Naive B cell (primary cell): ENCODE measurements at regions not wholly inside any gene's neighbourhood (a gene's known extent, or its start where the extent isn't known, plus 50 kb on each side); places are given as distances from the start of the nearest gene placed in this dataset.
A peak's percentile ranks its signal among the peaks of the same experiment; 100 is the strongest.

Experiments used
- ATAC-seq, 2 donors: fragments of 150-1000 bp; cut with Tn5 transposase; 2 replicates each; pipeline ENCODE4 v1.10.0; 2021; ENCODE audit warnings: low read depth in 2 of 2, mild to moderate bottlenecking in 2 of 2, moderate library complexity in 2 of 2
- DNase-seq: peaks from one replicate; pipeline ENCODE4 v3.0.0; 2022
- H3K27ac Mint-ChIP-seq, 6 donors: one replicate each; pipeline ENCODE4 v1.8.0; 2020 to 2022; ENCODE audit warnings: mild to moderate bottlenecking in 6 of 6, mixed read lengths in 6 of 6, moderate library complexity in 5 of 6, inconsistent platforms in 2 of 6
- H3K27me3 Mint-ChIP-seq, 3 donors: one replicate each; pipeline ENCODE4 v1.8.0; 2021 to 2022; ENCODE audit warnings: mixed read lengths in 3 of 3, mild to moderate bottlenecking in 1 of 3
- H3K36me3 Mint-ChIP-seq, 2 donors: one replicate each; pipeline ENCODE4 v1.8.0; 2020 to 2022; ENCODE audit warnings: mixed read lengths in 2 of 2, inconsistent platforms in 1 of 2, mild to moderate bottlenecking in 1 of 2
- H3K4me1 Mint-ChIP-seq, 3 donors: one replicate each; pipeline ENCODE4 v1.8.0; 2020 to 2022; ENCODE audit warnings: mixed read lengths in 3 of 3, inconsistent platforms in 1 of 3, mild to moderate bottlenecking in 1 of 3, moderate library complexity in 1 of 3
- H3K4me3 Mint-ChIP-seq, 8 donors: one replicate each; pipeline ENCODE4 v1.8.0; 2020 to 2022; ENCODE audit warnings: mild to moderate bottlenecking in 8 of 8, mixed read lengths in 8 of 8, moderate library complexity in 8 of 8, inconsistent platforms in 2 of 8
- H3K9me3 Mint-ChIP-seq, 7 donors: one replicate each; pipeline ENCODE4 v1.8.0; 2020 to 2022; ENCODE audit warnings: mixed read lengths in 7 of 7, mild to moderate bottlenecking in 5 of 7, inconsistent platforms in 2 of 7, moderate library complexity in 1 of 7

GRCh38 chr15:68518785-68519430, 59.9 kb upstream of the CORO2B start:
- Mint-ChIP-seq H3K27ac (no peak overlapping the region), H3K9me3 (peaks cover 0 to 1% (median 0%) of the 10 kb centered on the region in 7 donors), H3K36me3 (peaks cover 0 to 6% of the 10 kb centered on the region in 2 donors), H3K4me1 (no peaks in the 10 kb centered on the region), H3K27me3 (peaks cover 6 to 15% (median 7%) of the 10 kb centered on the region in 3 donors), H3K4me3 (no peak overlapping the region)
- DNase-seq (no peak), ATAC-seq (no peak)

GRCh38 chr15:68524753-68525584, 53.8 kb upstream of the CORO2B start:
- H3K9me3 Mint-ChIP-seq: no peaks in the 10 kb centered on the region
- DNase-seq (no peak), ATAC-seq (no peak)
- H3K27ac Mint-ChIP-seq: no peak overlapping the region
- H3K4me1 Mint-ChIP-seq: peaks cover 15 to 29% (median 19%) of the 10 kb centered on the region in 3 donors
- peaks cover 6 to 15% (median 7%) of the 10 kb centered on the region in 3 donors for H3K27me3 Mint-ChIP-seq
- H3K36me3 Mint-ChIP-seq: peaks cover 0 to 6% of the 10 kb centered on the region in 2 donors
- no peak overlapping the region for H3K4me3 Mint-ChIP-seq

GRCh38 chr15:68525815-68526214, 53.0 kb upstream of the CORO2B start:
- Mint-ChIP-seq H3K4me1 (peaks cover 15 to 29% (median 19%) of the 10 kb centered on the region in 3 donors), H3K9me3 (peaks cover 0 to 2% (median 1%) of the 10 kb centered on the region in 7 donors), H3K36me3 (peaks cover 0 to 10% of the 10 kb centered on the region in 2 donors), H3K27ac (no peak overlapping the region), H3K4me3 (no peak overlapping the region), H3K27me3 (peaks cover 6 to 15% (median 7%) of the 10 kb centered on the region in 3 donors)
- DNase-seq (no peak), ATAC-seq (no peak)

GRCh38 chr15:68526269-68526668, 52.5 kb upstream of the CORO2B start:
- ATAC-seq (no peak), DNase-seq (no peak)
- H3K9me3 Mint-ChIP-seq: peaks cover 0 to 6% (median 5%) of the 10 kb centered on the region in 7 donors
- H3K36me3 Mint-ChIP-seq: peaks cover 0 to 15% of the 10 kb centered on the region in 2 donors
- H3K4me1 Mint-ChIP-seq: peaks cover 15 to 29% (median 19%) of the 10 kb centered on the region in 3 donors
- H3K27ac Mint-ChIP-seq: peak overlapping the region in 1 of 6 donors; percentile 12
- H3K4me3 Mint-ChIP-seq: no peak overlapping the region
- peaks cover 6 to 15% (median 7%) of the 10 kb centered on the region in 3 donors for H3K27me3 Mint-ChIP-seq

GRCh38 chr15:68526784-68527183, 52.0 kb upstream of the CORO2B start:
- H3K9me3 Mint-ChIP-seq: peaks cover 0 to 11% (median 7%) of the 10 kb centered on the region in 7 donors
- peaks cover 6 to 14% (median 7%) of the 10 kb centered on the region in 3 donors for H3K27me3 Mint-ChIP-seq
- peak; percentile 55 to 80 for ATAC-seq
- no peak overlapping the region for H3K4me3 Mint-ChIP-seq
- H3K36me3 Mint-ChIP-seq: peaks cover under 1 to 20% of the 10 kb centered on the region in 2 donors
- H3K4me1 Mint-ChIP-seq: peaks cover 15 to 29% (median 19%) of the 10 kb centered on the region in 3 donors
- no peak for DNase-seq
- H3K27ac Mint-ChIP-seq: no peak overlapping the region

- Mint-ChIP-seq H3K4me1 (peaks cover 15 to 29% (median 19%) of the 10 kb centered on the region in 3 donors), H3K9me3 (peaks cover 8 to 31% (median 24%) of the 10 kb centered on the region in 7 donors), H3K4me3 (peak overlapping the region in 7 of 8 donors; percentile 3 to 65 (median 35)), H3K27ac (peak overlapping the region in 2 of 6 donors; percentile 7 to 20), H3K27me3 (no peaks in the 10 kb centered on the region), H3K36me3 (peaks cover 13 to 31% of the 10 kb centered on the region in 2 donors)
- no peak for DNase-seq
- ATAC-seq: no peak
Observed at GRCh38 chr15:68528626-68529290, 50.0 kb upstream of the CORO2B start.
